Endometrium (tissue), 2 donors: ENCODE measurements at regions not wholly inside any gene's neighbourhood (a gene's known extent, or its start where the extent isn't known, plus 50 kb on each side); places are given as distances from the start of the nearest gene placed in this dataset.

Experiments used
- FAIRE-seq: peaks from 2 replicates; lab custom pipeline; 2012; peaks lifted over from hg19 to GRCh38; lab: Jason Lieb, UNC
- donor health status: control.
- donor health status: control.

DNA sequence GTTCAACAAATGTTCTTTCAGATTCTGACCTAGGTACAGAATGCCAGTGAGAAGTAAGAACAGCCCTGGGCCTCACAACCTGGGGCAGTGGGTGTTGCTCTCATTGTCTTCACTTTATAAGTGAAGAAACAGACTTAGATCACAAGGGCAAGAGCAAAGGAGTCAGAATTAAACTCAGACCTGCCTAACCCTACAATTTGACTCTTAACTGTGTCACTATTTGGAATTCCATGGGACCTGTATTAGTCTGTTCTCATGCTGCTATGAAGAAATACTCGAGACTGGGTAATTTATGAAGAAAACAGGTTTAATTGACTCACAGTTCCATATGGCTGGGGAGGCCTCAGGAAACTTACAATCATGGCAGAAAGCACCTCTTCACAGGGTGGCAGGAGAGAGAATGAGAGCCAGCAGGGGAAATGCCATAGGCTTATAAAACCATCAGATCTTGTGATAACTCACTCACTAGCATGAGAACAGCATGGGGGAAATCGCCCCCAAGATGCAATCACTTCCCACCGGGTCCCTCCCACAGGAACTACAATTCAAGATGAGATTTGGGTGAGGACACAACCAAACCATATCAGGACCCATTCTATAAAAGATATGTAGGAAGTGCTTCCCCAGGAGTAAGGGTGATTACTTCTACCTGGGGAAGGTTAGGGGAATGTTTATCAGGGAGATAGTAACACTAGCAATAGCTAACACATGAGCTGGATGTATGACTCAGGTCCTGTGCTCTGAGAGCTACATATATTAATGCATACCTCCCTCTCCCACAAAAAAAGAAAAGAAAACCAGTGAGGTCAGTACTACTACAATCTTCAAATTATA, 270.1 kb downstream of the SOX9 start:
- no peak for FAIRE-seq

DNA sequence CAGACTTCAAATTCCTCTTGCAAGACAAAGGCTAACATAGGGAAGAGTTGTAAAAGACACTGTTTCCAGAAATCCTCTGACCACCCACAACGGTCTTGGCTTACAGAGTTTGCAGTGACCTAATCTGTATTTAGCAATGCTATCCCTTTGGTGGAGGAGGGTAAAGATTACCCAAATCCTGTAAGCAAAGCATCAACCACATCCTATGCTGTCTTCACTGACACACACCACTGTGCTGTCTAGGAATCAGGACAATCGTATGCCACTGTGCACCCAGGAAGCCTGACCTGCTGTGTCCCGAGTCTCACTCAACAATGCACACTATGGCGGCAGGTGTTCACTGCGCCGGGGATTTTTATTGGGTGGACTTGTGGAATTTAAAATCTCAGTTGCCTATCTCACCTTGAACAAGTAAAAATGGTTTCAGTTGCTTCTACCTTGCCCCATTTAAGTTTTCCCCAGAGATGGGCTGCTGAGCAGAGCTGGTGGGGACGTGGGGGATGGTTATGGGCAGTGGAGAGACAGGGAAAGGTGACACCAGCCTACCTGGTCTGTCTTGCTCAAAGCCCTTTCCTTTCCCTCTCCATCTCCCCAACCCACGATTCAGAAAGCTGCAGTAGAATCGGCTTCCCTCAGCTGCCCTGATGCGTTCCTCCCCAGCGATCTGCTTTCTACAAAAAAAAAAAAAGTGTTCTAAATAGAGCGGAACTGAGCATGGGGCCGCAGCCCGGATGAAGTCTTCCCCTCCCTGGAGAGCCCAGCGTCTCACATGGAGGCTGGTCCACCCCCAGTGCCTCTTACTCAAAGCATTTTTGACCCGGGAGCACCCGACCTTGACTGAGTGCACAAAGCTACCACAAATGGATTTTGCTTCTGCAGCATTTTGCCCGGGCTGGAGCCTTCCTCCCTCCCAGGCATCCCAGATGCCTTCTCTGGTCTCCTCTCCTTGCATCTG, 271.5 kb downstream of the SOX9 start:
- no peak for FAIRE-seq

DNA sequence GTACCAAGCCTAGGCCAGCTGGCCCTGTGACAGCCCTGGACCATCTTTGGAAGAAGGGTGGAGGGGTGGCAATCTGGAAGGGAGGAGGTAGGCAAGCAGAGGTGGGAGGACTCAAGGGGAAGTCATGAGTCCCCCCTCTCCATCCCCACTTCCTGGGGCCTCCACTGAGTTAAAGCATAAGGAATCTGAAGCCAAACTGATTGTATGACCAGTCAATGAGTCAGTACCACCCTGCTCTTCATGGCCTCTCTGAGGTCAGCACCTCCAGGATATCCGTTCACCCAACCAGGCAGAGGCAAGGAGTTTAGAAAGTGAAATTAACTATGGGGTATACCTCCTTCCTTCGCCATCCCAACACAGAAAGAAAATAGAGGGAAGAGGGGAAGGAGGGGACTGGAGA, 272.7 kb downstream of the SOX9 start:
- no peak for FAIRE-seq

DNA sequence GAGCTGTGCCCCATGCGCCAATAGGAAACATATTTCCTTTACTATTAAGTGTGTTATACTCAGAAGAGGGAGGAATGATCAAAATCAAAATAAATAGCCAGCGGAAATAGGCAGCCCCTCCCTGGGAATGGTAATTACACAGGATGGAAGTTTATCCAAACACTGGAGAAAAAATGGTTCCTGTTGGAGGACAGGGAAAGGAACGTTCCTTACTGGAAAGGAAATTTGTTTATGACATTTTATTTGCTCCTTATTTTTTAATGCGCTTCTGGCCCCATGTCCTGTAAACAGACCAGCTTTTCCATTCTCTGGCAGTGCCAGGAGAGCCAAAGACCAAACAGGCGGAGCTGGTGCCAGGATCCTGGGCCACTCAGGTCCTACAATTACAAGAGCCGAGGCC, 273.7 kb downstream of the SOX9 start:
- no peak for FAIRE-seq

DNA sequence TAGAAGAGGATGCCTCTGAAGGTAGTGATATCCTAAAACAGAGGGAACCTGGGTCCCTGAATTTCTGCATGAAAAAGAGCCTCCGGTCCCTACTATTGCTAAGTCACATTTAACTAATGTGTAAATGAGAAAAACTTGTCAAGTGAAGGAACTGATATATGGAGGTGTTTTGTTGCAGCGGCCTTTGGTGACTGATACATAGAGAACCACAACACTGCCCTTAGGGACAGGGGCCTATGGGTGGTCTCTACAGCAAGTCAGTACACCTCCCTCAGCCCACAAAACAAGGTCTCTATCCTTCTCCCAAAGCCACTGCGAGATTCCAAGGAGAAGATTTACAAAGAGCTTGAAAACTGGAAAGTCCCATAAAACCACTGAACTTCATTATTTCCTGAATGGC, 275.3 kb downstream of the SOX9 start:
- no peak for FAIRE-seq

DNA sequence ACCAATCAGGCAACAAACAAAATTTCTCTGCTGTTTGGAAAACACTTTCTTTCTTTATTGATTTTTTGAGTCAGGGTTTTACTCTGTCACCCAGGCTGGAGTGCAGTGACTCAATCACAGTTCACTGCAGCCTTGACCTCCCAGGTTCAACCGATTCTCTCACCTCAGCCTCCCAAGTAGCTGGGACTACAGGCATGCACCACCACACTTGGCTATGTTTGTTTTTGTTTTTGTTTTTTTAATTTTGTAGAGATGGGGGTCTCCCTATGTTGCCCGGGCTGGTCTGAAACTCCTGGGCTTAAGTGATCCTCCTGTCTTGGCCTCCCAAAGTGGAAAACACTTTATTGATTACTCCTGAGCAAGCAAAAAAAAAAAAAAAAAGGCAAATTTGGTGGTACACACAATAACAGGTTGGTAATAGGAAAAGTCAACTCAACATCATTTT, 276.4 kb downstream of the SOX9 start:
- FAIRE-seq: no peak

DNA sequence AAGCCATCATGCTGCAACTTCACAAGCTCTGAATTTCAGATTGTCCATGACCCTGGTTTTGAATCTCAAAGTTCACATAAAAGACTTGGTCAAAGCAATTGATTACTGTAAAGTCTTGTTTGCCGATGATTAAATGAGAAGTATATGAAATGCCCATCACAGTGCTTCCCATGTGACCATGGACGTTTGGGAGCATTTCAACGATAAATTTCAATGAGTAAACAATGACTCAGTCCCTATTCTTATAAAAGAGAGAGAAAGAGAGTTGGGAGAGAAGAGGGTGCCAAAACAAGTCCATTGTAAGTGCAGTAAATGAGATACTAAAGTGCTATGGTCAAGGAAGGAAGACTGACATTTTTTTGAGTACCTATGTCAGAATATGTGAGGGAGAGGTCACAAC, 276.9 kb downstream of the SOX9 start:
- no peak for FAIRE-seq

DNA sequence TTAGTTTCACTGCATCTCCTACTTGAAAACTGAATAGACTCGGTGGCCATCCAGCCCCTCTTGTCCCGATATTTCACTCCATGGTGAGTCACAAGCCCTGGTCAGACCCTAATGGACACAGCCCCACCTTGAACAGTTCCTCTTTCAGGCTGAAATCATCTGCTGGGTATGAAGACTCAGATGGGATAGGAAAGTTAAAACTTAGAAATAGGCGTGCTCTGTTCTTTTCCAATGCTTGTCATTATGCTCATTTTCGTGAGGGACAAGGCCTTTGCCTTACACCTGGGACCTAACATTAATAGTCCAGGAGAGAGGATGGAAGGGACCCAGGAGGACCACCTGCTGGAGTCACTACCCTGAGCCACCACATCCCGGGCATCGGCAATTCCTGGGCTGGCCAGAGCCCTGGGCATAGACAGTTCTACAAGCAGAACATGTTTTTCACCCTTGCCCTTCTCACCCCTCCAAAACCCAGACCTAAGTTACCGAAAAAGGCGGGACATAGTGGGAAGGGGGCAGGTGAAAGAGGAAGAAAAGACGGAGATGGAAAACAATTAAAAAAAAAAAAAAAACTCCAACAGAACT, 278.3 kb downstream of the SOX9 start:
- no peak for FAIRE-seq

DNA sequence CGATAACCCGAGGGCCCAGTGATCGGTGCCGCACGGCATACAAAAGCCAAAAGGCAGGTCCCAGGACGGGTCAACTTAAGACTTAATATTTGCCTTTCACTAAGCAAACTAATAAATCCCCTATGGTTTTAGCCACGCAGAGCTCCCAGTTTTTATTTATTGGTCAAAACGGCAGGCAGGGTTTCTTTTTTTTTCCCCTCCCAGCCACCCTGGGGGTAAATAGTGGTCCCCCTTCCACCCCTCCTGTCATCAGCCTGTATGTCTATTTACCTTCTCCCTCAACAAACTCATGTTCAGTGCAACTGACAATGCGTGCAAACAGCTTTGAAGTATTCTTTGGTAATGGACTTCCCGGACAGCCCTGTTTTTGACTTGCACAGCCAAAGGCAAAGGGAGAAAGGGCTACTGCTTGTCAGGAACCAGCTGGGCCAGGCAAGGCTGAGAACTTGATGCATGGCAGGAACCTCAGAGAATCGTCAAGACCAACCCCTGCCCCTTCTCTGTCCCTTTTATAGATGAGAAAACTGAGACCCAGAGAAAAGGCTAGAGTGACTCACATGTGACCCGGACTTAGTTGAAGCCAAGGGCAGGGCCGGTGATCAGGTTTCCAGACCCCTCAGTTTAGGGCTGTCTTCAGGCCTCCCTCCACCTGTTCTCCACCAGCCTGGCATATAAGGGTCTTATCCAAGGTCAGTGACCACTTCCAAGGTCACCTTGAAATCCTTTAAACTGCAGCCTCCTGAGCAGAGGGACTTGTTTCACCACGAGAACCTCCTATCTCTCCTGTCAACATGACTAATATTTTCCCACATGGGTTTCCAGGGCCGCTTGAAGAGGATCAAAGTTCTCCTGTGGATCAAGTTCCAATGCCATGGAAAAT, 279.0 kb downstream of the SOX9 start:
- FAIRE-seq: no peak

DNA sequence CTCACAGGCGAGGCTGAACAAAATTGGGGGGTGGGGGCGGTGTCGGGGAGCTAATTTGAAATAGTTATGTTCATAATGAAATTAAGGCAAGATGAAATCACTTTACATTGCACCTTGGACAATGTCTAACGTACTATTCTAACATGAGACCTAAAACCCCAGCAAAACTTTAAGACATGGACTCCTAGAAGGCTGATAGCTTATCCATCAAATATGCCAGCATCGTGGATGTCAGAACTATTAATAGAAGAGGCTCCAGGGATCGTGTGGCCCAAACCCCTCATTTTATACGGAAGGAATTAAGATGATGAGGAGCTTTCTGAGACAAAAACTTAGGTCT, 279.6 kb downstream of the SOX9 start:
- no peak for FAIRE-seq

DNA sequence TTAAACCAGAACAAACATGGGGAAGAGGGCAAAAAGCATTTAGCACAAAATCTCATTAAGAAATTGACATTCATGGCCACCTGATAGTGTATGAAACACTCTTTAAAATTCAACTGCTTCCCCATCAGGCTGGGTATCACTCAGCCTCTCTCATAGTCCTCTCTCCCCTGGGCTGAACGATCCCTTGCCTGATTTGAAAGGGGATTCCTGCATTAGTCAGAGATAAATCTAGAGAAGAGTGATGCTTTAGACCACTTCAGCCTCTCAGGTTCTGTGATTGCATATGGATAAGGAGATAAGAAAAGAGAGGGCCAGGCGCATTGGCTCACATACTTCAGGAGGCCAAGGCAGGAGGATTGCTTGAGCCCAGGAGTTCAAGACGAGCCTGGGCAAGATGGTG, 280.0 kb downstream of the SOX9 start:
- no peak for FAIRE-seq

DNA sequence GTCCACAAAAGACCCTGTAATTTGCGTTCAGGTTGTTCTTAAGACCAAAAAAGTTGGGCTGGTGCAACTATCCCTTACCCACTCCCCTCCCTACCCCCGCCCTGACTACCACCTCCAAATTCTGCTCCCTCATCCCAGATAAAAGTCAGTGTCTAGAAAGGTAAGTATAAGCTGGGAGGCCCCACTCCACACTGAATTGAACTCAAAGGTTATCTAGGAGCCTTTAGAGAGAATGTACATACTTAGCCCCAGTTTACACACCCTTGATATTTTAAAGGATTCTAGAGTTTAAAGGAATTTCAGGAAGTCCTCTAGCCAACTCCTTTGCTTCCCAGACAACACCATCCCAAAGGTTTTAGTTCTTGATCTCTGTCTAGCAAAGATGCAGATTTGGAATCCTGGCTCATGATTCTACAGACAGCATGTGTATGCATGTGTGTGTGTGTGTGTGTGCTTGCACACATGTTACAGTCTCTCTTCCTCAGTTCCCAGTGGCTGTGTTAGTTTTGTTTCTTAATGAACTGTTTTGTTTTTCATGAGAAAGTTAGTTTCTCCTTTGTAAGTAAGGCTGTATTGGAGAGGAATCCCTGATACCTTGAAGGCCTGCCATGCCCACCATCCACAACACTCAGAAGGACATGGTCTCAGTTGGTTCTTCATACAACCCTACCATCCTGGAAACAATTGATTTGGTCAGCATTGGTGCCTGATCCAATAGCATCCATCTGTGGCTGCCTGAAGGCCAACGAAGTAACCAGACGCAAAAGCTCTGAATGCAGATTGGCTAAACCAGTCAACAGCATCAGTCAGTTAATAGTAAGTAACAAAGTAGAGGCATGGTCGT, 281.3 kb downstream of the SOX9 start:
- FAIRE-seq: no peak

DNA sequence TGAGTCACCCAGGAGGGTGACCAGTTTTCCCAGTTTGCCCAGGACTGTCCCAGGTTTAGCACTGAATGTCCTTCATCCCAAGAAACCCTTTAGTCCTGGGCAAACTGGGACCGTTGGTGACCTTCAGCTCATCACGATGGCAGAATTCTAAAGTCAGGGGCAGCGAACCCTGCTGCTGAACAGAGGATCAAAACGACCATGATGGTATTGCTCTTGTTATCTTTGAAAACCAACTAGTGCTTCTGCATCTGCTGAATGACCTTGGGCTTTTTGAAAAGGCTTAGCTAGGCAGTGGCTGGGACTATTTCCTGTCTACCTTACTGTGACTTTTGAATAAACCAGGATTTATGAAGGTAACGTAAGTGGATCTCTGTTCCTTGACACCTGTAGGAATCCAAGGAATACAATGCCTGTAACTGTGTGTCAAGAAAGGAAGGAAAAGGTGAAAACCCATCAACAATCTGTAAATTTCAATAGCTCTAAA, 281.9 kb downstream of the SOX9 start:
- FAIRE-seq: no peak

DNA sequence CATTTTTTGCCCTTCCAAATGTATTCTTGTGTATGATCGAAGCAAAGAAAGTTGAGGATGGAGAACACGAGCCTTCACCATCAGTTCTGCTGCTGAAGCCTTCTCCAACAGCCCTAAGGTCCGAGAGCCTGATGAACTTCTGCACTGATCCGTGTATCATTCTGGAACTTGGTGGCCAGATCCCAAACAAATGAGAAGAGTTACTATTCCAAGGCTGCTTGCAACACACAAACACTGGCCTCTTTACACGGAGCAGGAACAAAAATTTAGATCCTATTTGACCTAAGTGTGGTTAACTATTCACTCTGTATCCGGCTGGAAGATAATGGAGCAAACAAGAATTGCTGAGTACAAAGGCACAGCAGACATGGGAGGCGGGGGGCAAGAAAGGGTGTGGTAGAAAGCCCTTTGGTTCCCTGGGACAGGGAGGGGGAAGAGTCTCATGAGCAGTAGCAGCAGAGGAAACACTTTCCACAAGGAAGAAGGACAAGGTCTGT, 282.9 kb downstream of the SOX9 start:
- no peak for FAIRE-seq

DNA sequence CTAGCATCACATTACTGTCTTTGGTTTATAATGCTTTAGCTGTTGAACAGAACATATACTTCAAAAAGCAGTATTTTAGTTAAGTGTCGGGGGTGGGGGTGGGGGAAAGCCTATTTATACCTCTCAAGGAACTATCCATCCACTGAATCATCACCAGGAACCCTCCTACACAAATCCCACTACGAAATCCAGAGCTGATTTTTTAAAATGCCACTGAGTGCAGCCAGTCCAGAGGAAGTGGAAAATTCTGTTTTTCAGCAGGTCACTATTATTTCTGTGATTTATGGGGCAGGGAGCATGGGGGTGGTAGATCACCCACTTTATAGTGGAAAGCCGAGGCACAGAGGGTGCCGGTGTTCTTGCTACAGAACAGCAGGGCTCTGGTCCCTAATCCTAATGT, 284.1 kb downstream of the SOX9 start:
- FAIRE-seq: no peak

DNA sequence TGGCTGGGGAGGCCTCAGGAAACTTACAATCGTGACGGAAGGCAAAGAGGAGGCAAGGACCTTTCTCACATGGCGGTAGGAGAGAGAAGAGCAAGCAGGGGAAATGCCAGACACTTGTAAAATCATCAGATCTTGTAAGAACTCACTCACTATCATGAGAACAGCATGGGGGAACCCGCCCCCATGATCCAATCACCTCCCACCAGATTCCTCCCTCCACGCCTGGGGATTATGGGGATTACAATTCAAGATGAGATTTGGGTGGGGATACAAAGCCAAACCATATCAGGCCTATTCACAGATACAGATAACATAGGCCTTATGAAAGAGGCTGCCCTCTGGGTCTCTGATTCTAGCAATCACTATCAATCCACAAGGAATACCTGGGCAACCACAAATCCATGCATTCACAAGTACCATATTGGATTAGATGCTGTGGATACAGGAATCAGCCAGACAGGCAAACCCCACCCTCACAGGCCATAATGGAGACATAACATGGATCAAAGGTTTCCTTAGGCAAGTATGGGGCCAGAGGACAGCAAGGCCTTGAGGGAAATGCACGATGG, 284.9 kb downstream of the SOX9 start:
- FAIRE-seq: no peak

DNA sequence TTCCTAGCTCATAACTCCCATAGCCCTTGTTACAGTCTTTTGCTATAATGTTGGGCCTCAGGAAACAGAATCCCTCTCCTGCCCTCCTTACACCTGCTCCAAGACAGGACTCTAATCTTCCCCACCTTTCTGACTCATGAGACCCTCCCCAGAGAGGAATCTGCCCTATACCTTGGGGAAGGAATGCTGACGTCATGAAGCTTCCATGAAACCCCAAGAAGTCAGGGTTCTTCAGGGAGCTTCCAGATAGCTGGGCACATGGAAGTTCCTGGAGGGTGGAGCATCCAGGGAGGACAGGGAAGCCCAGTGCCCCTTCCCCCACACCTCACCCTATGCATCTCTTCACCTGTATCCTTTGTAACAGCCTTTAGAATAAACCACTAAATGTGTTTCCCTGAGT, 285.7 kb downstream of the SOX9 start:
- no peak for FAIRE-seq

DNA sequence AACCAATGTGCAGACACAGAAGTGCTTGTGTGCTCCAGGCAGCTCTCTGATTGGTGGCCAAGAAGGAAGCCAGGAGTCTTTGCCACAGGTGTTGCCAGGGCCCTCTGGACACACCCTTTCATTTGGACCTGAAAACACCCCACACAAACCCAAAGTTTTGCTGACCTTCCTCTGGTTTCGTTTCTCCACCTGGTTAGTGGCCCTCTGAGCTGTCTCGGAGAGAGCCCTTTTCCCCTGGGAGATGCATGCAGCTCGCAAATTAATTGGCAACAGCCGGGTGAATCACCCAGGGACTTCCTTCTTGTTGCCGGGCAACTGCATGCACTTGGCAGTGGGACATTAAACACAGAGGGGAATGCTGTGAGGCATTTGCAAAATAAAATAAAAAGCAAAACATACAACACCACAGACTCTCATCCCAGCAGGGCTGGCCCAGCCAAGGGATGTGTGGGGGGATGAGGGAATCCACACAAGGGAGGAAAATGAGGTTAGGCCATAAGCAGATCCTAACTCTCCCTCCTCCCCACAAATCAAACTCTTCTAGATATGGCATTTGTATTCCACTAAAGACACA, 286.6 kb downstream of the SOX9 start:
- peak; percentile 91 for FAIRE-seq

DNA sequence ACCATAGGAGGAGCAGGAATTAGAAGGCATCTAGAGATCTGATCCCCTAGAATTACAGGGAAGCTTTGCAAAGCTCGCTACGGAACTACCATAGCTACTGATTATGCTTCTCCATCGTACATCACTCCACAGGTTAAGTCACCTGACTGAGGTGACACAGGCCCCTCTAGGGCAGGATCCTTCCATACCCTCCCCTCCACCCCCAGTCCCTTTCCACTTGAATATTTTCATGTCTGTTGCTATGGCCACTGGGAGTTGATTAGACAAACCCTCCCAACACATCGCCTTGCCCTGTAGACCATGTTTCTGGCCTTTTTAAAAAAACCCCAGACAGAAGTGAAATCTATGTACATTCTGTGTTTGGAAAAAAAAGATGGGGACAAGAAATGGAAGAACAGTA, 287.1 kb downstream of the SOX9 start:
- no peak for FAIRE-seq

DNA sequence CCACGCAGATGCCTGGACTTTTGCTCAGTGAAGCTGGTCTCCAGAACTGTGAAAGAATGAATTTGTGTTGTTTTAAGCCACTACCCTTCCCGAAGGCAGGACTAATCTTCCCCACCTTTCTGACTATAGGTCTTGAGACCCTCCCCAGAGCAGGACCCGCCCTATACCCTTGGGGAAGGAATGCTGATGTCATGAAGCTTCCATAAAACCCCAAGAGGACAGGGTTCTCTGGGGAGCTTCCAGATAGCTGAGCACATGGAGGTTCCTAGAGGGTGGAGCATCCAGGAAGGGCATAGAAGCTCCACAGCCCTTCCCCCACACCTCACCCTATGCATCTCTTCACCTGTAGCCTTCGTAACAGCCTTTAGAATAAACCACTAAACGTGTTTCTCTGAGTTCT, 287.8 kb downstream of the SOX9 start:
- FAIRE-seq: no peak
